ENCODE measurements at regions not wholly inside any gene's neighbourhood (a gene's known extent, or its start where the extent isn't known, plus 50 kb on each side); places are given as distances from the start of the nearest gene placed in this dataset.

DNA sequence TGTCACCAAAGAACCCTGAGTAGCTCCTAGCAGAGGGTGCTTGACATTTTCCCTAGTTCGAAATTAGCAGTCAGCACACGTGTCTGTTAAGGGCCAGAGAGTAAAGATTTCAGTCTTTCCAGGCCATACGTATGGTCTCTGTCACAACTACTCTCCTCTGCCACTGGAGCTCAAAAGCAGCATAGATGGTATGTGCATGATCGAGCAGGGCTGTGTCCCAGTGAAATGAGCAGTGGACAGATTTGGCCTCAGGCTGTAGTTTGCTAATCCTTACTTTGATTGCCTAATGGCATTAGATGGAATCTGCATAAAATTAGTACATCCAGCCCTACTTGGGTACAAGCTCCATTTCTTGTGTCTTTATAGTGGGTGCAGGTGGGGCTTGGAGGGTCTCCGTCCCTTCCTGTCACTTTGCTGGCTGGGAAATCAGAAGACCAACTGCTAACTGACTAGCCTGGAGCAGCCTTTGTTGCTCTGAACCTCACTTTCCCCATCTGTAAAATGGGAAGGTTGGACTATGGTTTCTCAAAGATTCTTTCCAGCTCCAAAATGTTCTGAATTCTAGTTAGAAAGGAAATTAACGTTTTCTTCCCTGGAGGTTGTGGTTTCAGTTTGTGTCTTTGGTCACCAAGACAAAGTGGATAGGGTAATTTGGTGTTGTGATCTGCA is 108.5 kb downstream of the GLI2 start:
- Histone ChIP-seq H3K36me3 (replicated peaks in 1 of 2; ENCODE audit: control insufficient read depth in 1 of 2, insufficient read depth in 2 of 2, low read length in 2 of 2) (no peaks in the 10 kb centered on the region), H3K27me3 (ENCODE audit: control insufficient read depth in 1 of 2, insufficient read depth in 2 of 2, low read length in 2 of 2) (peaks cover 5 to 55% of the 10 kb centered on the region in 2 experiments; a peak in 4 of 5 replicates), H3K9me3 (ENCODE audit: low read length) (no peaks in the 10 kb centered on the region), H3K79me2 (ENCODE audit: insufficient read depth, low read length) (no peaks in the 10 kb centered on the region), H3K4me3 (replicated peaks in 1 of 3; ENCODE audit: insufficient read depth in 1 of 3, low read depth in 2 of 3, low read length in 3 of 3) (no peak overlapping the region), H3K4me1 (ENCODE audit: insufficient read depth, low read length) (no peaks in the 10 kb centered on the region), H3K27ac (ENCODE audit: extremely low read length, insufficient read depth, low read length) (no peak overlapping the region), H3K4me2 (ENCODE audit: low read depth, low read length) (no peak overlapping the region), H3K9ac (ENCODE audit: insufficient read depth, low read depth, low read length) (no peak overlapping the region), H4K20me1 (ENCODE audit: insufficient read depth, low read length) (no peaks in the 10 kb centered on the region), H2AFZ (ENCODE audit: low read length) (no peak overlapping the region)
- intact Hi-C loops (cut with micrococcal nuclease; ENCODE audit: unreplicated experiment) (no loop called here), in situ Hi-C loops (cut with HindIII; ENCODE audit: extremely low pct_ligation_motif_present, low pct_unique_long_range_greater_than_20kb) (no loop called here)
- FAIRE-seq (no peak), ATAC-seq (0 out of 3 replicates have a peak, but pooled peaks have one; percentile 29), DNase-seq (ENCODE audit: low spot score) (no peak)
- POLR2A ChIA-PET, result no interaction called here
- CTCF ChIA-PET (ENCODE audit: low intra/inter-chr PET ratio, low total read pairs), result no interaction called here
- 5% methylated on average over 5 of the region's 6 CpGs for WGBS (ENCODE audit: low lambda C conversion rate)
- no TSS peak for BruUV-seq (replicated peaks)
- no peak for TF ChIP-seq MTA3 (CRISPR knock-in tag; IDR thresholded peaks at IDR 0.05)
- TF ChIP-seq NFYC (CRISPR knock-in tag; IDR thresholded peaks at IDR 0.05), result no peak
- TF ChIP-seq, protein P1, sequence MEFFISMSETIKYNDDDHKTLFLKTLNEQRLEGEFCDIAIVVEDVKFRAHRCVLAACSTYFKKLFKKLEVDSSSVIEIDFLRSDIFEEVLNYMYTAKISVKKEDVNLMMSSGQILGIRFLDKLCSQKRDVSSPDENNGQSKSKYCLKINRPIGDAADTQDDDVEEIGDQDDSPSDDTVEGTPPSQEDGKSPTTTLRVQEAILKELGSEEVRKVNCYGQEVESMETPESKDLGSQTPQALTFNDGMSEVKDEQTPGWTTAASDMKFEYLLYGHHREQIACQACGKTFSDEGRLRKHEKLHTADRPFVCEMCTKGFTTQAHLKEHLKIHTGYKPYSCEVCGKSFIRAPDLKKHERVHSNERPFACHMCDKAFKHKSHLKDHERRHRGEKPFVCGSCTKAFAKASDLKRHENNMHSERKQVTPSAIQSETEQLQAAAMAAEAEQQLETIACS (CRISPR knock-in tag; IDR thresholded peaks at IDR 0.05), result 0 out of 2 replicates have a peak, but pooled peaks have one; percentile 16
- peak; percentile 65; the same call in 1 of the 2 replicates for TF ChIP-seq ZNF629 (CRISPR knock-in tag; conservative IDR thresholded peaks at IDR 0.05)

DNA sequence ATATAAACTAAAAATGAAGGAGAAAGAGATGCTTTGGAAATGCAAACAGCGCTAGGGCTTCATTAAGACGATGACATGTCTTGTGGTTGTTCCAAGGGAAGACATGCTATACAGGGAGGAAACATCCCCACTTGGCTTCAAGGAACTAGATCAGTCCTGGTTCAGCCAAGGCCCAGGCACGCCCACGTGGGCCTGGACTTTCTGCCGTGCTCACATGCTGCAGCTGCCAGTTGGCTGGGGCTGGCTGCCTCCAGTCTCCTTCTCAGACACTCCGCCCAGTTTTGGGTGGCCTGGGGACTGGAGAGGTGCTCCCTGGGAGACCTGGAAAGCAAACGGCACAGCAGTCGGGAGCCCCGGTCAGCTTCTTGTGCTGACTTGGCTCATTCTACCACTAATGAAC is 109.6 kb downstream of the GLI2 start:
- Histone ChIP-seq H3K36me3 (replicated peaks in 1 of 2; ENCODE audit: control insufficient read depth in 1 of 2, insufficient read depth in 2 of 2, low read length in 2 of 2) (no peaks in the 10 kb centered on the region), H4K20me1 (ENCODE audit: insufficient read depth, low read length) (no peaks in the 10 kb centered on the region), H3K4me1 (ENCODE audit: insufficient read depth, low read length) (no peaks in the 10 kb centered on the region), H2AFZ (ENCODE audit: low read length) (no peak overlapping the region), H3K27ac (ENCODE audit: extremely low read length, insufficient read depth, low read length) (no peak overlapping the region), H3K9me3 (ENCODE audit: low read length) (no peaks in the 10 kb centered on the region), H3K9ac (ENCODE audit: insufficient read depth, low read depth, low read length) (no peak overlapping the region), H3K79me2 (ENCODE audit: insufficient read depth, low read length) (no peaks in the 10 kb centered on the region), H3K27me3 (ENCODE audit: control insufficient read depth in 1 of 2, insufficient read depth in 2 of 2, low read length in 2 of 2) (peaks cover 5 to 61% of the 10 kb centered on the region in 2 experiments; a peak in 4 of 5 replicates), H3K4me2 (ENCODE audit: low read depth, low read length) (no peak overlapping the region), H3K4me3 (replicated peaks in 1 of 3; ENCODE audit: insufficient read depth in 1 of 3, low read depth in 2 of 3, low read length in 3 of 3) (no peak overlapping the region)
- DNase-seq (ENCODE audit: low spot score) (no peak), FAIRE-seq (no peak), ATAC-seq (no peak)
- TF ChIP-seq SKI (IDR thresholded peaks at IDR 0.05; ENCODE audit: partially characterized antibody) (no peak), TAF1 (CRISPR knock-in tag; IDR thresholded peaks at IDR 0.05) (no peak), CHCHD3 (CRISPR knock-in tag; IDR thresholded peaks at IDR 0.05) (no peak), ZNF577 (CRISPR knock-in tag; IDR thresholded peaks at IDR 0.05; ENCODE audit: borderline replicate concordance, low read depth) (no peak), MAFK (conservative IDR thresholded peaks at IDR 0.05 in 1 of 2, IDR thresholded peaks at IDR 0.05 in 1 of 2; ENCODE audit: low read length in 2 of 2) (peak in 1 of 2 experiments; percentile 30; a peak in 1 of 4 replicates)
- CTCF ChIA-PET (ENCODE audit: low intra/inter-chr PET ratio, low total read pairs), result no interaction called here
- in situ Hi-C loops (cut with HindIII; ENCODE audit: extremely low pct_ligation_motif_present, low pct_unique_long_range_greater_than_20kb), result no loop called here
- 33% methylated on average over 9 of the region's 9 CpGs for WGBS (ENCODE audit: low lambda C conversion rate)
- POLR2A ChIA-PET, result no interaction called here
- intact Hi-C loops (cut with micrococcal nuclease; ENCODE audit: unreplicated experiment), result no loop called here
- no TSS peak for BruUV-seq (replicated peaks)

All from HepG2 (cell line).